Jurkat, Clone E6-1 (cell line): ENCODE measurements at regions not wholly inside any gene's neighbourhood (a gene's known extent, or its start where the extent isn't known, plus 50 kb on each side); places are given as distances from the start of the nearest gene placed in this dataset.
"Not testable (repeated sequence)": the region's sequence is repeated elsewhere in the genome, so short reads cannot be mapped to it uniquely, and the experiment has no call there.

Source experiments
- DNase-seq: peaks from one replicate; pipeline ENCODE4 v3.0.0-alpha.2; 2011; ENCODE audit warnings: low read depth, low spot score
- H3K4me3 ChIP-seq: 2 replicates; pipeline ENCODE4 v1.5.1; 2011; ENCODE audit warnings: mild to moderate bottlenecking, low read length, control low read depth, moderate library complexity

DNA sequence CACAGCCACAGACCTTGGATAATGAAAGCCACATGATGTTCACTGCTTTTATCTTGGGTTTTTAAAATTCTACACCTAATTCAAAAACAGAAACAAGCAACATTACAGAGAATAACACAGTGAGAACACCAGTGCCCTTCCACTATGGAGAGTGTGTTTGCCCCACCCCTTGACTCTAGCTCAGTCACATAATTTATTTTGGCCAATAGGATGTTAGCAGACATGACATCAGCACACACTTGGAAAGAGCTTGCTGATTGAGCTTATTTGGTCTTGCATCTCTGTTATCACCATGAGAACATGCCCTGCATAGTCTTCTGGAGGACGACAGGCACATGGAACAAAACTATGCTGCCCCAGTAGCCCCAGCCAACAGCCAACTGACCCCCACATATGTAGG is 118.1 kb downstream of the HNRNPD start:
- no peak for DNase-seq

DNA sequence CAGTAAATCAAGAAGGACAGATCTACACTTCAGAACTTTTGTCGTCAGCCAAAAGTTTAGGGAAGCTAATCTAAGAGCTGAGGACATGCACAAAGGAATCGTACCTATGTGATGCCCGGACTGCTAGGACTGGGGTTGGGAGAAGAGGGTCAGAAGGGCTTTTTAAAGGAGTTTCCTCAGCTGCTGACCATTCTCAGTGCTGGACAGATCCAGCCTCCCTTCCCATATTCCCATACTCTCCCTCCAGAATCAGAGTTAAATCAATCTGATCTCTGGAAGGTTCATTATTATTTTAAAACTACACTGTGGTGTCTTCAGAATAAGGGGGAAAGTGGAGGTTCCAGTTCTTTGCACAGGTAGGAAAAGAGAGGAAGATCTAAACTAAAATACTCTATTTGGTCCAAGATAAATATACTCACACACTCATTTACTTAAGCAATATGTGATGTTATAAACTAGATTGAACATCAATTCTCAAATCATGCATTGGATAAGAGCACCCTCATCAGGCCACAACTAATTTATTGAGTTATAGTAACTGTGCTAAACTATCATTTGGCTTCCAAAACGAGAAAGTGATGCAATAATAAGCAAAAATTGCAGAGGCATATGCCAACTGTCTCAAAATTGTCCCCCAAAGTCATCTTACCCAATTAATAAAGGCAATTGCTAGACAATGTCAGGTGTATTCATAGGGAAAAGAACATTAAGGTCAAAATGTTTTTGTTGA is 124.7 kb downstream of the HNRNPD start:
- DNase-seq = no peak
- no peak overlapping the region for H3K4me3 ChIP-seq

More for the DNA sequence above, 118.1 kb downstream of the HNRNPD start:
- no peak overlapping the region for H3K4me3 ChIP-seq

DNA sequence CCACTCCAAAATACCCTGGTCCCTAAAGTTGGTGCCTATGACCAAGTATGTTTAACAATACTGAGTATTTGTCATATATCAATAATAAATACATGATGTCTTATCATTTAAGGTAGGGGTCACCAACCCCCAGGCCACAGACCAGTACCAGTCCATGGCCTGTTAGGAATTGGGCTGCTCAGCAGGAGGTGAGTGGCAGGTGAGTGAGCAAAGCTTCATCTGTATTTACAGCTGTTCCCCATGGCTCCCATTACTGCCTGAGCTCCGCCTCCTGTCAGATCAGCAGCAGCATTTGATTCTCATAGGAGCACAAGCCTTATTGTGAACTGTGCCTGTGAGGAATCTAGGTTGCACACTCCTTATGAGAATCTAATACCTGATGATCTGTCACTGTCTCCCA is 126.2 kb downstream of the HNRNPD start:
- DNase-seq = no peak
- no peak overlapping the region for H3K4me3 ChIP-seq

DNA sequence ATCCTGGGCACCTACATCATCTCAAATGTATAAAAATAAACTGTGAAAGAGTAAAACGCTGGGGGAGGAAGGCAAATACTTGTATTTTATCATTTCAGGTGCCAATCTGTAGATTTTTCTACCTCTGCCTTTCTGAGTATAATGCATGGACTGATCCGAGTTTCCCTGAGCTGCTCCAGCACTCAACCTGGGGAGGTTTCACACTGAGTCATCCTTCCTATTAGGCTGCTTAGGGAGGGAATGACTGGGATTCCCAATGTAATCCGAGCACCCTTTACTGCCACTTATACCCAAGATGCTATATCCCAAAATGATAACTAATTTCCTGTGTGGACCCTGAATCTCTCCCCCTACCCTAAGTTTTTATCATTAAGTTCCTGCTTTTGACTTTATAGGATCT is 126.6 kb downstream of the HNRNPD start:
- no peak overlapping the region for H3K4me3 ChIP-seq
- no peak for DNase-seq

DNA sequence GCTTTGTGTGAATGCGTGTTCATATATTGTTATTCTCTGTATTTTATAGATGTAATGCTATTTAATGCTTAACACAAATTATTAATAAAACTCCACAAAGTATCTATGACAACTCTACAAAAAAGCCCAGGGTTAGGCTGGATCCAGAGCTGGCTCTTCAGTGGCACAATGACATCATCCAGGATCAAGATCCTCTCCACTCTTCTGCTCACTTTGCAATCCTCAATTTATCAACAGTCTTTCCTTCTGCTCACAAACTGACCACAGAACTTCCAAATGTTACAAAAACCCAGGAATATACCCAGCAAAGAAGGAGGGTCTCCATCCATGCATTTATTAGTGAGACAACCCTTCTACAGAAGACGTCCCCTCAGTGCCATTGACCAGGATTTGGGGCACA is 132.3 kb downstream of the HNRNPD start:
- H3K4me3 ChIP-seq = no peak overlapping the region
- DNase-seq = no peak

DNA sequence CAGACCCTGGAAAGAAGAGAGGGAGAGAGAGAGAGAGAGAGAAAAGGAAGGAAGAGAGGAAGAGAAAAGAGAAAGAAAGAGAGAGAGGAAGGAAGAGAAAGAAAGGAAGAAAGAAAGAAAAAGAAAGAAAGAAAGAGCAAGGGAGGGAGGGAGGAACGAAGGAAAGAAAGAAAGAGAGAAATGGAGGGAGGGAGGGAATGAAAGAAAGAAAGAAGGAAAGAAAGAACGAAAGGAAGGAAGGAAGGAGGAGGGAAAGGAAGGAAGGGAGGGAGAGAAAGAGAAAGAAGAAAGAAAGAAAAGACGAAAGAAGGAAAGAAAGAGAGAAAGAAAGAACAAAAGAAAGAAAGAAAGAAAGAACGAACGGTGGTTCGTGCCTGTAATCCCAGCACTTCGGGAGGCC is 133.4 kb downstream of the HNRNPD start:
- H3K4me3 ChIP-seq = no peak overlapping the region
- no peak for DNase-seq

DNA sequence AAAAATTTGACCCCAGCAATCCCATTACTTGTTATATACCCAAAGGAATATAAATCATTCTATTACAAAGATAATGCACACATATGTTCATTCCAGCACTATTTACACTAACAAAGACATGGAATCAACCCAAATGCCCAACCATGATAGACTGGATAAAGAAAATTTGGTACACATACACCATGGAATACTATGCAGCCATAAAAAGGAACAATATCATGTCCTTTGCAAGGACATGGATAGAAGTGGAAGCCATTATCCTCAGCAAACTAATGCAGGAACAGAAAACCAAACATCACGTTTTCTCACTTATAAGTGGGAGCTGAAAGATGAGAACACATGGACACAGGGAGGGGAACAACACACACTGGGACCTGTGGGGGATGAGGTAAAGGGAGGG is 136.6 kb downstream of the HNRNPD start:
- DNase-seq = not testable (repeated sequence)

DNA sequence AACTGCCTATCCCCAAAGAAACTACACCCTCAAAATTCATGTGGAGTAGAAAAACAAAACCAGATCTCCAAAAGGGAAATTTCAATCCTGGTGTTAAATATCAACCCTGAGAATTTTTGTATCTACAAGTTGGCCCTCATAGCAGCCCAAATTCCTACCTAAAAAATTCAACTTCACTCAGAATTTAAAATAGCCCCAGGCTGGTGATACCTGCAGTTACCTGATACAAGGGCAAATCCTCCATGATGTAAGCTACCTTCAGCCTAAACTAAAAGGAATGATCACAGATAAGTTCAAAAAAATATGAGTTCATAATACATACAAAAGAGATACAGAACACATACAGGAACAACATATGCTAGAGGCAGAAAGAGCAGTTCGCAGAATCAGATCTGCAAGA is 138.4 kb downstream of the HNRNPD start:
- no peak for DNase-seq
- no peak overlapping the region for H3K4me3 ChIP-seq

More for the DNA sequence above, 136.6 kb downstream of the HNRNPD start:
- not testable (repeated sequence) for H3K4me3 ChIP-seq

DNA sequence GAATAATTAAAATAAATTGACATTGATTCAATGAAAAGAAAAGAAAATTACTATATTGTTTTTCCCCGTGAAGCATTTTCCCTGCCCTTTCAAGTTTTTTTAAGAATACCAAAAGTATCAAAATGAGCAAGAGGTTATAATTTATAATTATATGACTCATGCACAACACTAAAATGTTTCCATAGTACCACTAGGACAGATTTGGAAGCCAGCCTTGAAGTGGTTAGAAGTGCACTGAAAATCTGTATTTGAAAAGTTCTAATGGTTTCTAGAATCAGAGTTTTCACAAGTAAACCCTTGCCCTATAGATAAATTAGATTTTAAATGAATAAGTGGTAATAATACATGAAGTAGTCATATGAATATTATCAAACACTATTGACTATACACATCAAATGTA is 140.9 kb downstream of the HNRNPD start:
- H3K4me3 ChIP-seq = no peak overlapping the region
- no peak for DNase-seq

DNA sequence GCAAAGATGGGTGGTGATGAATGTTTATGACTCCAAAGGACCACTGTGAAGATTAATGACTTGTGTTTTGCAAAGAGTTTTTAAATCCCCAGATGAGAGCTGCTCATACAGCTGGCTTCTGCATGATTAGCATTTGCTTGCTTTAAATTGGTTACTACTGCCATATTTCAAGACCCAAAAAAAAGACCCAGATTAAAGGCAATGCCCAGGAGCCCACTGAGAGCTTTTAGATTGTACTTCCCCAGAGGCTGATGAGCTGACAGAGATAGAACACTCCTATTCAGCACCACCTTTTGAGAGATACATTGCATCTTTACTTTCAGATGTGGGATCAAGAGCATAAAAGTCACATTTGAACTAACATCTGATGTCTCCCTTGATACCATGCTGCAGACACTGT is 142.0 kb downstream of the HNRNPD start:
- no peak overlapping the region for H3K4me3 ChIP-seq
- DNase-seq = no peak

DNA sequence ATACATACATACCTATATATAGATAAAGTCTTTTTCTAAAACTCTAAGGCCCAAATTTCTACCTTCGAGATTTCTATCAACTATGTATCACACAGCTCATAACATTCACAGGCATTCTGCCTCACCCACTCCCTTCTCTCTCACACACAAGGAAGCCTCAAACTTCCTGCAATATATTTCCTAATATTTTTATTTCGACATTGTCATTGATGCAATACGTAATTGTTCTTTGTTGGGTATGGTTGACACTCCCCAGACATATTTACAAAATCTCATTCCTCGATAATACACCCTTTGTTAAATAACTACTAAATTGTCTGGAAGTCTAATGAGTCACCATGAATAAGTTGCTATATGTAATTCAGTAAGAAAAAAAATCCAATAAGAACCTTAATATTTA is 143.5 kb downstream of the HNRNPD start:
- DNase-seq = no peak
- H3K4me3 ChIP-seq = no peak overlapping the region

DNA sequence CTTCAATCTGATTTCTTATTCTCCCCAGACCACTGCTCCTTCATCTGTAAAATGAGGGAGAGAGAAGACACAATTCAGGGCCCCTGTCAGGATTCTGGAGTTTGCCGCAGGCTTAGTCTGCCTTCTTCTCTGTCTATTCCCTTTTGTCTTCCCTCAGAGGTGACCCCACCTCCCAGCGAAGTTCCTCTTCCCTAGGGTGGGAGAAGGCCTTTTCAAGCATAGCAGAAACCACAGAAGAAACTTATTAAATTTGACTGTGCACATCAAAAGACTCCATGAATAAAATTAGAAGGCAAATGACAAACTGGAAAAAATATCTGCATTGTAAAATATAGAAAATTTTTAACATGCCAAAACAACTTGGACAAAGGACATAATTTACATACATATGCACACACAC is 148.8 kb downstream of the HNRNPD start:
- DNase-seq = no peak

DNA sequence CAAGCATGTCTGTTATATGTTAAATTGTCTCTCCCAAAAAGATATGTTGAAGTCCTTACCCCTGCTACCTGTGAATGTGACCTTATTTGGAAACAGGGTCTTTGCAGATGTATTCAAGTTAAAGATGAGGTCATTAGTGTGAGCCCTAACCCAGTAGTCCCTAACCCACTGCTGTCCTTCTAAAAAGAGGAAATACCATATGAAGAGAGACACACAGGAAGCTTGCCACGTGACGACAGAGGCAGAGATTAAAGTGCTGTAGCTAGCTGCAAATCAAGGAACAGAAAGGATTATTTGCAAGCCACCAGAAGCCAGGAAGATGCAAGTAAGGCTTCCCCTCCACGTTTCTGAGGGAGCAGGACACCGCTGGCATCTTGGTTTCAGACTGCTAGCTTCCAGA is 150.1 kb downstream of the HNRNPD start:
- no peak overlapping the region for H3K4me3 ChIP-seq
- peak; percentile 57 for DNase-seq

More for the DNA sequence above, 148.8 kb downstream of the HNRNPD start:
- no peak overlapping the region for H3K4me3 ChIP-seq

DNA sequence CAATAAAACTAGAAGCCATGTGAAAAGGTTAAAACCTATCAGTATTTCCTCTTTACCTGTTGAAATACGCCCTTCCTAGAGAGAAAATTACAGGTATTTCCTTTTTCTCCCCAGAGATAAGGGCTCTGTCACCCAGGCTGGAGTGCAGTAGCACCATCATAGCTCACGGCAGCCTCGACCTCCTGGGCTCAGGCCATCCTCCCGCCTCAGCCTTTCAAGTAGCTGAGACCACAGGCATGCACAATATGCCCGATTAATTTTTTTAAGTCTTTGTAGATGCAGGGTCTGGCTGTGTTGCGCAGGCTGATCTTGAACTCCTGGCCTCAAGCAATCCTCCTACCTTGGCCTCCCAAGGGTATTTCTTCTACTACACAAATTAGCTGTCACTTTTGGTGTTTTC is 154.4 kb downstream of the HNRNPD start:
- H3K4me3 ChIP-seq = no peak overlapping the region
- no peak for DNase-seq

DNA sequence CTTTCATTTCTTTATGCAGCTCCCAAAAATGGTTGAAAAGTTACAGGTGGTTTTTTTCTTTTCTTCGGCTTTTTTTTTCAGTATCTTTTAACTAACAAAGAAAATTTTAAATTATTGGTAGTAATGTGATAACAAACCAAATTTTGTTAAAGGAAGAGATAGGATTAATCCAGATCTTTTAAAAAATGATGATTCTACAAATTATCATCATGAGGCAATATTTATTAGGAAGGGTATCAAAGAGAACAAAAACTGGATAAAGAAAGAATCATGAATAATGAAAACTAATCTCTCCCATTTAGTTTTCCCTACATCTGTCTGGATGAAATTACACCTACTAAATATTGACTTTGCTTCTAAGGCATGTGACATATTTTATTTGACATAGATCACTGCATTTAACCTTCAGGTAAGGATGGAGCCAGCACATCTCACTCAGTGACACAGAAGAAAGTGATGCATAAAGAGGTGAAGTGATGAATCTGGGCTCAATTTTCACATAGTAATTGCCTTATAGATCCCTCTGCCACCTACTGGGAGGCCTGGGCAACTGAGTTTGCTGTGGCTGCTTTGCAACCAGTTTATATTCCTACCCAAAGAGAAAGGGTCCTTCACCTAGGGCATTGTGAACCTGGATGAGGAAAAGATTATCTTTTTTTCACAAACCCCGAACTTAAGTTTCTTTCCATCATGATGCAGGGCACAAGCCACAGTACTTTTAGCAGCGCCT is 155.6 kb downstream of the HNRNPD start:
- H3K4me3 ChIP-seq = no peak overlapping the region
- DNase-seq = peak; percentile 8

DNA sequence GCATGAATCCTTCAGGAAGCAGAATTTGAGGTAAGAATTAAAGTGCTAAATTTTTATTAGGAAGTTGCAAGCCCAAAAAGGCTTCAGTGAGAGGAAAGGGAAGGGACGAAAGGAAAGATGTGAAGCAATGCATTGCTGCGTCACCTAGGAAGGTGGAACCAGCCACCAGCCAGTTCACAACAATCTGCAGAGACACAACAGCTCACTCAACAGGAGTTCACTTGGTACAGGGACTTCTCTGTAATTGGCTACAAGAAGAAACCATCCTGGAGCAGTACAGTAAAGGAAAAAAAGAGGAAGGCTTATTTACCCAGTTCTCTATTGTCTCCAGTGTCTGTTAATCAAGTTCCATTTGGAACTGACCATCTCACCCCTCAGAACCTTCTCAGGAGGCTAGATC is 157.6 kb downstream of the HNRNPD start:
- no peak for DNase-seq

DNA sequence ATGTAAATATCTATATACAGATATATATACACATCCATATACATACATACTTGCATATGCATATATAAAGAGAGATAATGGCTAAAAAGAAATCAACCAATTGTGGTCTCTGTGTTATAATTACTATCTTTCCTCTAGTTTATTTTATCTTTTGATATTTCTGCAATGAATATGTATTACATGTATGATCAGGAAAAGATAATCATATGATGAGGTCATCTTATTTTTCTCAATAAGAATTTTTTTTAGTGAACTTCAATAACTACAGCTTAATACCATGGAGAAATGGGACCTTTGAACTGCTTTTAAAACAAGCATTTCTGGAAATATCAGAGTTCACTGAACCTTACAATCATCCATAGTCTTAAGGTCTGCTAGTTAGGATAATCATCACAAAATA is 158.0 kb downstream of the HNRNPD start:
- no peak overlapping the region for H3K4me3 ChIP-seq
- no peak for DNase-seq

More for the DNA sequence above, 157.6 kb downstream of the HNRNPD start:
- no peak overlapping the region for H3K4me3 ChIP-seq

DNA sequence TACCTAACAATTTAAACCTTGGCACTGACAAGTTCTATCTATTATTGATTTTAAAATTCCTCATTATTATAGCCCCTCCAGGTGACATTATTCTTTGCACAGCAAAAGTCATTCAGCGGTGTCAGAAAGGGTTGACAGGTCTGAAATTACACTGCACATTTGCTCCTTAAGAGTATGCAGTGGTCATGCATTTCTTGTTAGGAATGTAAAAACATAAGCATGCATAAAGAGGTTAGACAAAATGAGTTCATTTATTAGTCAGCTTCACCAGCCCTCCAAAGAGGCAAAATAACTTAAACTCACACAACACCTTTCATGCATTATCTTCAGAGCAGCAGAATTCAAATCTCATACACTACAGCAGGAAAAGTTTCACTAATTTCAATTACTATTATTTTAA is 158.8 kb downstream of the HNRNPD start:
- H3K4me3 ChIP-seq = no peak overlapping the region
- DNase-seq = no peak

DNA sequence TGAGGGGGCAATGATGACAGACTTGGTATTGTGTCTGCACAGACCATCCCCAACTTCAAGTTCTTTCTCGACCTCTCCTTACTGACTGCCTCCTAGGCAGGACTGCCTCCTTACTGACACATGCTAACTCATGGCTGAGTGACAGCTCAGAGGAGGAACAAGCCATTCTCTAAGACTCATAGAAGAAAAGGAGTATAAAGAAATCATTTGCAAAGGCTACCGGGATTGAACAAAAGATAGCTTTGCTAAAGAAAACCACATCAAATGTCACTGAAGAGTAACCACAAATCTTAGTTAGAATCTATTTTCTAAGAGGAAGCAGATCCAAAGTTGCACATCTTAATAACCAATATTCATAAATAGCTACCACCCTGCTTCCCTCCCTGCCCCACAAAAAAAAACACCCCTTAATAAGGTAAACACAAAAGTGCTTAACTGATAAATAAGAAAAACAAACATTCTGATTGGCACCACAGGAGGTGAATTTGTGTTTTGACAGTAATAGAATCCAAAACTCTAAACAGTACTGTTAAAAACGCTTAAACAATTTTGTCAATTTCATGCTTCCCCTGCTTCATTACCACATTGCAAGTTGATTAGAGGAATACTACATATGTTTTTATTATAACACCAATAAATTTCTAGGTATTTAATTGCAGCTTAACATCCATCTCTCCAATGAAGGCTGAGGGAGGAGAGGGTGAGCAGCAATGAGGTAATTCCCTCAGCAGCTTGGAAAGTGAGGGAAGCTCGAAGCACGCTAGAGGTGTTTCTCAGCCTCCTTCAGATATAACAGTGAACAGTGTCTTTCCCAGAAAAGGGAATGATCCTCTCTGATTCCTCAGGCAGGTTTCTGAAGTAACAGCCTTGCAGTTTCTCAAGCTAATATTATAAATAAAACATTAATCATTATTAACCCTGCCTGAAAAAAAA is 160.0 kb downstream of the HNRNPD start:
- peak; percentile 62 for DNase-seq
- H3K4me3 ChIP-seq = no peak overlapping the region
